C4-2B (cell line): ENCODE measurements at regions not wholly inside any gene's neighbourhood (a gene's known extent, or its start where the extent isn't known, plus 50 kb on each side); places are given as distances from the start of the nearest gene placed in this dataset.
"Not testable (repeated sequence)": the region's sequence is repeated elsewhere in the genome, so short reads cannot be mapped to it uniquely, and the experiment has no call there.

Experiments used
- ZFX ChIP-seq: fragments of 450-650 bp; IDR thresholded peaks from 2 replicates; pipeline ENCODE4 v1.6.1; 2017
- TF ChIP-seq, protein P1 (sequence below): fragments of 450-650 bp; conservative IDR thresholded peaks from 2 replicates; pipeline ENCODE4 v1.5.1; 2017; ENCODE audit warnings: mild to moderate bottlenecking

DNA sequence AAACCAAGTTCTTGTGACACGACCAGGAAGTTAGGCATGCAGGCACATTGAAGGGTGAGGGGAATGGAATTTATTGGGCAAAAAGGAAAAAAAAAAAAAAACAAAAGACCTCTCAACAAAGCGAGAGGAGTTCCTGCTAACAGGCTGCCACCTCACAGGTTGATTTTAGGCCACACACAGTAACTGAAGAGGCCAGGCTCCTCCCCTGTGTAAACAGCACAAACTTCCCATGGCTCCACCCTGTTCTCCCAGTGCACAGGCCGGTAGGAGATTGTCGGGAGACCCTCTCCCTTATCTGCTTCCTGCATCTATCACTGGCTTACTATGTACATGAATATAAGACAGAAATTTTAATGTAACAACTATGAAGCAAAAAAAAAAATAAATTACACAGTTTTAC lies 359.6 kb upstream of the TGIF2LX start:
- TF ChIP-seq, protein P1, sequence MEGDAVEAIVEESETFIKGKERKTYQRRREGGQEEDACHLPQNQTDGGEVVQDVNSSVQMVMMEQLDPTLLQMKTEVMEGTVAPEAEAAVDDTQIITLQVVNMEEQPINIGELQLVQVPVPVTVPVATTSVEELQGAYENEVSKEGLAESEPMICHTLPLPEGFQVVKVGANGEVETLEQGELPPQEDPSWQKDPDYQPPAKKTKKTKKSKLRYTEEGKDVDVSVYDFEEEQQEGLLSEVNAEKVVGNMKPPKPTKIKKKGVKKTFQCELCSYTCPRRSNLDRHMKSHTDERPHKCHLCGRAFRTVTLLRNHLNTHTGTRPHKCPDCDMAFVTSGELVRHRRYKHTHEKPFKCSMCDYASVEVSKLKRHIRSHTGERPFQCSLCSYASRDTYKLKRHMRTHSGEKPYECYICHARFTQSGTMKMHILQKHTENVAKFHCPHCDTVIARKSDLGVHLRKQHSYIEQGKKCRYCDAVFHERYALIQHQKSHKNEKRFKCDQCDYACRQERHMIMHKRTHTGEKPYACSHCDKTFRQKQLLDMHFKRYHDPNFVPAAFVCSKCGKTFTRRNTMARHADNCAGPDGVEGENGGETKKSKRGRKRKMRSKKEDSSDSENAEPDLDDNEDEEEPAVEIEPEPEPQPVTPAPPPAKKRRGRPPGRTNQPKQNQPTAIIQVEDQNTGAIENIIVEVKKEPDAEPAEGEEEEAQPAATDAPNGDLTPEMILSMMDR: not testable (repeated sequence)
- TF ChIP-seq ZFX: not testable (repeated sequence)
